ENCODE measurements at regions not wholly inside any gene's neighbourhood (a gene's known extent, or its start where the extent isn't known, plus 50 kb on each side); places are given as distances from the start of the nearest gene placed in this dataset.
"Not testable (repeated sequence)": the region's sequence is repeated elsewhere in the genome, so short reads cannot be mapped to it uniquely, and the experiment has no call there.

GRCh38 chr2:15681089-15681885, 89.6 kb downstream of the DDX1 start:
- no peak overlapping the region for H3K4me3 ChIP-seq (ENCODE audit: low read depth, low read length)
- no peak for DNase-seq (ENCODE audit: low read depth)

- H3K4me3 ChIP-seq (ENCODE audit: low read depth, low read length): no peak overlapping the region
- DNase-seq (ENCODE audit: low read depth): no peak
These were observed 90.7 kb downstream of the DDX1 start for GRCh38 chr2:15682354-15682753.

- H3K4me3 ChIP-seq (ENCODE audit: low read depth, low read length): no peak overlapping the region
- no peak for DNase-seq (ENCODE audit: low read depth)
These were observed 92.7 kb downstream of the DDX1 start for GRCh38 chr2:15684161-15685039.

- DNase-seq (ENCODE audit: low read depth): no peak
- no peak overlapping the region for H3K4me3 ChIP-seq (ENCODE audit: low read depth, low read length)
These were observed 93.5 kb downstream of the DDX1 start for GRCh38 chr2:15685143-15685542.

- no peak for DNase-seq (ENCODE audit: low read depth)
These were observed 95.0 kb downstream of the DDX1 start for GRCh38 chr2:15686643-15687042.

GRCh38 chr2:15687243-15687642, 95.6 kb downstream of the DDX1 start:
- no peak for DNase-seq (ENCODE audit: low read depth)

More at GRCh38 chr2:15686643-15687042, 95.0 kb downstream of the DDX1 start:
- H3K4me3 ChIP-seq (ENCODE audit: low read depth, low read length): no peak overlapping the region

GRCh38 chr2:15687720-15688119, 96.1 kb downstream of the DDX1 start:
- DNase-seq (ENCODE audit: low read depth): no peak
- H3K4me3 ChIP-seq (ENCODE audit: low read depth, low read length): no peak overlapping the region

More at GRCh38 chr2:15687243-15687642, 95.6 kb downstream of the DDX1 start:
- no peak overlapping the region for H3K4me3 ChIP-seq (ENCODE audit: low read depth, low read length)

- DNase-seq (ENCODE audit: low read depth): no peak
These were observed 97.4 kb downstream of the DDX1 start for GRCh38 chr2:15688924-15689568.

GRCh38 chr2:15689654-15690053, 98.0 kb downstream of the DDX1 start:
- no peak overlapping the region for H3K4me3 ChIP-seq (ENCODE audit: low read depth, low read length)
- no peak for DNase-seq (ENCODE audit: low read depth)

More at GRCh38 chr2:15688924-15689568, 97.4 kb downstream of the DDX1 start:
- H3K4me3 ChIP-seq (ENCODE audit: low read depth, low read length): no peak overlapping the region

GRCh38 chr2:15691586-15692310, 100.1 kb downstream of the DDX1 start:
- H3K4me3 ChIP-seq (ENCODE audit: low read depth, low read length): no peak overlapping the region
- DNase-seq (ENCODE audit: low read depth): no peak

- H3K4me3 ChIP-seq (ENCODE audit: low read depth, low read length): no peak overlapping the region
- no peak for DNase-seq (ENCODE audit: low read depth)
These were observed 101.1 kb downstream of the DDX1 start for GRCh38 chr2:15692551-15693377.

- no peak for DNase-seq (ENCODE audit: low read depth)
- no peak overlapping the region for H3K4me3 ChIP-seq (ENCODE audit: low read depth, low read length)
These were observed 101.7 kb downstream of the DDX1 start for GRCh38 chr2:15693382-15693781.

- no peak for DNase-seq (ENCODE audit: low read depth)
- no peak overlapping the region for H3K4me3 ChIP-seq (ENCODE audit: low read depth, low read length)
These were observed 102.4 kb downstream of the DDX1 start for GRCh38 chr2:15693926-15694588.

- no peak for DNase-seq (ENCODE audit: low read depth)
- no peak overlapping the region for H3K4me3 ChIP-seq (ENCODE audit: low read depth, low read length)
These were observed 102.9 kb downstream of the DDX1 start for GRCh38 chr2:15694589-15694986.

GRCh38 chr2:15695582-15696330, 104.1 kb downstream of the DDX1 start:
- no peak for DNase-seq (ENCODE audit: low read depth)
- no peak overlapping the region for H3K4me3 ChIP-seq (ENCODE audit: low read depth, low read length)

- DNase-seq (ENCODE audit: low read depth): not testable (repeated sequence)
These were observed 105.0 kb downstream of the DDX1 start for GRCh38 chr2:15696606-15697170.

GRCh38 chr2:15700131-15700530, 108.5 kb downstream of the DDX1 start:
- no peak for DNase-seq (ENCODE audit: low read depth)
- no peak overlapping the region for H3K4me3 ChIP-seq (ENCODE audit: low read depth, low read length)

More at GRCh38 chr2:15696606-15697170, 105.0 kb downstream of the DDX1 start:
- not testable (repeated sequence) for H3K4me3 ChIP-seq (ENCODE audit: low read depth, low read length)

Measured in skeletal muscle cell (primary cell).